PC-3 (cell line): ENCODE measurements at regions not wholly inside any gene's neighbourhood (a gene's known extent, or its start where the extent isn't known, plus 50 kb on each side); places are given as distances from the start of the nearest gene placed in this dataset.

Experiments
- EZH2phosphoT487 ChIP-seq: fragments of 300-600 bp; sonication (generic); IDR thresholded peaks from 2 replicates; pipeline ENCODE4 v1.6.1; 2018; ENCODE audit warnings: mild to moderate bottlenecking, antibody characterized with exemption, low read length, borderline replicate concordance
- TF ChIP-seq, protein P1 (sequence below): fragments of 300-600 bp; sonication (generic); conservative IDR thresholded peaks from 2 replicates; pipeline ENCODE4 v1.5.1; 2017; ENCODE audit warnings: antibody characterized with exemption, low read depth, mild to moderate bottlenecking, low read length

DNA sequence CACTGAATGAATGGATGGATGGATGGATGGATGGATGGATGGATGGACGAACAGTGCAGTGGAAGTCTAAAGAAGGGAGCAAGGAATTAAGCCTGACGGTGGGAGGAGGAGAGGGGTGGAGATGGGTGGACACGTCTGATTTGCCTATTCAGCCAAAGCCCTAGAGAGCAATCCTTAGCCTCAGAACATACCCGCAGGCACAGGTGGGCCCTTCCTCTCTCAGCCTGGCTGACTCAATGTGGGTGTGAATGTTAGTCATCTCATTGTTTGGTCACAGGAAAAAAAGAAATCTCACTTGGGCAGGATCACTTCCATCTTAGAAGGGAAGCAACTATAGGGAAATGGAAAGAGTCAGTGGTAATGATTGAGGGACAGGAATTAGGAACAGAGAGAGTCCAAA, 165.9 kb downstream of the PJA1 start:
- TF ChIP-seq, protein P1, sequence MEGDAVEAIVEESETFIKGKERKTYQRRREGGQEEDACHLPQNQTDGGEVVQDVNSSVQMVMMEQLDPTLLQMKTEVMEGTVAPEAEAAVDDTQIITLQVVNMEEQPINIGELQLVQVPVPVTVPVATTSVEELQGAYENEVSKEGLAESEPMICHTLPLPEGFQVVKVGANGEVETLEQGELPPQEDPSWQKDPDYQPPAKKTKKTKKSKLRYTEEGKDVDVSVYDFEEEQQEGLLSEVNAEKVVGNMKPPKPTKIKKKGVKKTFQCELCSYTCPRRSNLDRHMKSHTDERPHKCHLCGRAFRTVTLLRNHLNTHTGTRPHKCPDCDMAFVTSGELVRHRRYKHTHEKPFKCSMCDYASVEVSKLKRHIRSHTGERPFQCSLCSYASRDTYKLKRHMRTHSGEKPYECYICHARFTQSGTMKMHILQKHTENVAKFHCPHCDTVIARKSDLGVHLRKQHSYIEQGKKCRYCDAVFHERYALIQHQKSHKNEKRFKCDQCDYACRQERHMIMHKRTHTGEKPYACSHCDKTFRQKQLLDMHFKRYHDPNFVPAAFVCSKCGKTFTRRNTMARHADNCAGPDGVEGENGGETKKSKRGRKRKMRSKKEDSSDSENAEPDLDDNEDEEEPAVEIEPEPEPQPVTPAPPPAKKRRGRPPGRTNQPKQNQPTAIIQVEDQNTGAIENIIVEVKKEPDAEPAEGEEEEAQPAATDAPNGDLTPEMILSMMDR: no peak
- no peak for TF ChIP-seq EZH2phosphoT487
